H9 (cell line): ENCODE measurements at regions not wholly inside any gene's neighbourhood (a gene's known extent, or its start where the extent isn't known, plus 50 kb on each side); places are given as distances from the start of the nearest gene placed in this dataset.

Experiments used
- DNase-seq: peaks from one replicate; pipeline ENCODE4 v3.0.0-alpha.2; 2017
- H2AFZ ChIP-seq: one replicate; pipeline ENCODE4 v1.6.1; 2013; ENCODE audit warnings: mild to moderate bottlenecking, low read length, control low read depth, moderate library complexity
- H2AK5ac ChIP-seq: 2 replicates; pipeline ENCODE4 v1.6.1; 2013; ENCODE audit warnings: low read length, control low read depth, mixed read lengths; ENCODE audit not compliant: insufficient read length
- H2BK120ac ChIP-seq: one replicate; pipeline ENCODE4 v1.6.1; 2013; ENCODE audit warnings: low read depth, mild to moderate bottlenecking, low read length, control low read depth, inconsistent platforms; ENCODE audit not compliant: poor library complexity, severe bottlenecking
- H2BK12ac ChIP-seq: 2 replicates; pipeline ENCODE4 v1.6.1; 2013; ENCODE audit warnings: low read length, control low read depth, mixed read lengths, low read depth; ENCODE audit not compliant: insufficient read length
- H2BK15ac ChIP-seq: 2 replicates; pipeline ENCODE4 v1.6.1; 2013; ENCODE audit warnings: low read depth, low read length, control low read depth
- H2BK20ac ChIP-seq: one replicate; pipeline ENCODE4 v1.6.1; 2013; ENCODE audit warnings: low read depth, mild to moderate bottlenecking, low read length, control low read depth, inconsistent platforms; ENCODE audit not compliant: poor library complexity, severe bottlenecking
- H2BK5ac ChIP-seq: 2 replicates; pipeline ENCODE4 v1.6.1; 2013; ENCODE audit warnings: low read length, control low read depth, mixed read lengths; ENCODE audit not compliant: insufficient read length
- H3K14ac ChIP-seq: 2 replicates; pipeline ENCODE4 v1.6.1; 2013; ENCODE audit warnings: low read length, control low read depth; ENCODE audit not compliant: insufficient read depth
- H3K18ac ChIP-seq: 2 replicates; pipeline ENCODE4 v1.6.1; 2013; ENCODE audit warnings: low read depth, mild to moderate bottlenecking, mixed read lengths, low read length, control low read depth; ENCODE audit not compliant: insufficient read length
- H3K23ac ChIP-seq: 2 replicates; pipeline ENCODE4 v1.6.1; 2013; ENCODE audit warnings: low read length, control low read depth, mixed read lengths, low read depth; ENCODE audit not compliant: insufficient read length
- H3K23me2 ChIP-seq: 2 replicates; pipeline ENCODE4 v1.6.1; 2013; ENCODE audit warnings: low read depth, mild to moderate bottlenecking, mixed read lengths, low read length, control low read depth; ENCODE audit not compliant: insufficient read length, poor library complexity, severe bottlenecking
- H3K27ac ChIP-seq: 2 replicates; pipeline ENCODE4 v1.5.1; 2013; ENCODE audit warnings: low read length, control low read depth, mixed read lengths, low read depth; ENCODE audit not compliant: insufficient read length
- H3K27me3 ChIP-seq: 2 replicates; pipeline ENCODE4 v1.6.1; 2013; ENCODE audit warnings: low read length, control low read depth, inconsistent platforms; ENCODE audit not compliant: insufficient read depth
- H3K4ac ChIP-seq: 2 replicates; pipeline ENCODE4 v1.6.1; 2013; ENCODE audit warnings: low read depth, mild to moderate bottlenecking, control low read depth, inconsistent platforms, low read length, moderate library complexity
- H3K4me1 ChIP-seq: 2 replicates; pipeline ENCODE4 v1.6.1; 2013; ENCODE audit warnings: low read length, control low read depth, inconsistent platforms; ENCODE audit not compliant: insufficient read depth
- H3K4me2 ChIP-seq: 2 replicates; pipeline ENCODE4 v1.6.1; 2013; ENCODE audit warnings: low read length, control low read depth, mixed read lengths; ENCODE audit not compliant: insufficient read length, insufficient read depth
- H3K56ac ChIP-seq: 2 replicates; pipeline ENCODE4 v1.6.1; 2013; ENCODE audit warnings: low read depth, mild to moderate bottlenecking, mixed read lengths, low read length, control low read depth; ENCODE audit not compliant: insufficient read length
- H3K79me1 ChIP-seq: 2 replicates; pipeline ENCODE4 v1.6.1; 2013; ENCODE audit warnings: low read depth, mild to moderate bottlenecking, moderate library complexity, low read length, control low read depth, inconsistent platforms; ENCODE audit not compliant: insufficient read depth, poor library complexity, severe bottlenecking
- H3K79me2 ChIP-seq: 2 replicates; pipeline ENCODE4 v1.6.1; 2013; ENCODE audit warnings: low read length, control low read depth, inconsistent platforms; ENCODE audit not compliant: insufficient read depth
- H3K9ac ChIP-seq: 2 replicates; pipeline ENCODE4 v1.6.1; 2013; ENCODE audit warnings: low read length, control low read depth, mixed read lengths; ENCODE audit not compliant: insufficient read length; ENCODE audit errors: extremely low read depth
- H3K9me3 ChIP-seq: one replicate; pipeline ENCODE4 v1.6.1; 2013; ENCODE audit warnings: low read depth, low read length, inconsistent platforms; ENCODE audit not compliant: control insufficient read depth
- H3T11ph ChIP-seq: one replicate; pipeline ENCODE4 v1.6.1; 2013; ENCODE audit warnings: mild to moderate bottlenecking, low read length, control low read depth, inconsistent platforms
- H4K20me1 ChIP-seq: one replicate; pipeline ENCODE4 v1.6.1; 2013; ENCODE audit not compliant: control insufficient read depth, insufficient read length, insufficient read depth
- H4K5ac ChIP-seq: 2 replicates; pipeline ENCODE4 v1.6.1; 2013; ENCODE audit warnings: low read depth, mild to moderate bottlenecking, mixed read lengths, low read length, control low read depth; ENCODE audit not compliant: insufficient read length
- H4K8ac ChIP-seq: replicated peaks from 2 replicates; pipeline ENCODE4 v1.6.1; 2013; ENCODE audit warnings: low read length, control low read depth, mixed read lengths, low read depth; ENCODE audit not compliant: insufficient read length
- H4K91ac ChIP-seq: 2 replicates; pipeline ENCODE4 v1.6.1; 2013; ENCODE audit warnings: low read depth, mild to moderate bottlenecking, moderate library complexity, mixed read lengths, low read length, control low read depth; ENCODE audit not compliant: insufficient read length
- H3K27ac Mint-ChIP-seq, 3 experiments: 2 replicates in 2 of 3; 3 replicates in 1 of 3; pipeline ENCODE4 v1.8.0; 2020 to 2021; ENCODE audit warnings: mixed read lengths in 3 of 3, mild to moderate bottlenecking in 1 of 3, moderate library complexity in 1 of 3
- H3K27me3 Mint-ChIP-seq: 2 replicates; pipeline ENCODE4 v1.8.0; 2021; ENCODE audit warnings: low read depth, mild to moderate bottlenecking, moderate library complexity, mixed read lengths
- H3K36me3 Mint-ChIP-seq, 3 experiments: 2 replicates in 2 of 3; 3 replicates in 1 of 3; pipeline ENCODE4 v1.8.0; 2020 to 2021; ENCODE audit warnings: low read depth in 3 of 3, mixed read lengths in 3 of 3; ENCODE audit not compliant: insufficient read depth in 1 of 3
- H3K4me1 Mint-ChIP-seq, 2 experiments: 2 replicates each; pipeline ENCODE4 v1.8.0; 2020; ENCODE audit warnings: mixed read lengths in 2 of 2
- H3K4me3 Mint-ChIP-seq, 2 experiments: 2 replicates in 1 of 2; 3 replicates in 1 of 2; pipeline ENCODE4 v1.8.0; 2020 to 2021; ENCODE audit warnings: mild to moderate bottlenecking in 2 of 2, mixed read lengths in 2 of 2, moderate library complexity in 1 of 2
- H3K9me3 Mint-ChIP-seq, 2 experiments: 2 replicates in 1 of 2; 3 replicates in 1 of 2; pipeline ENCODE4 v1.8.0; 2020; ENCODE audit warnings: mild to moderate bottlenecking in 2 of 2, mixed read lengths in 2 of 2, moderate library complexity in 1 of 2
- whole genome bisulfite sequencing: extraction: QIAGEN DNeasy Blood & Tissue Kit; methylation state at CpG from one replicate; pipeline ENCODE4 v1.1.7; 2013; ENCODE audit warnings: missing lambda C conversion rate, low lambda C conversion rate, mixed read lengths; ENCODE audit not compliant: insufficient read length; ENCODE audit errors: extremely low coverage; 5-methylcytosine and 5-hydroxymethylcytosine counted together
- TF ChIP-seq, protein P1 (sequence below): fragments of 200-600 bp; sonication (generic); conservative IDR thresholded peaks from 3 replicates; pipeline ENCODE4 v1.8.0; 2021; ENCODE audit warnings: antibody characterized with exemption, mild to moderate bottlenecking

DNA sequence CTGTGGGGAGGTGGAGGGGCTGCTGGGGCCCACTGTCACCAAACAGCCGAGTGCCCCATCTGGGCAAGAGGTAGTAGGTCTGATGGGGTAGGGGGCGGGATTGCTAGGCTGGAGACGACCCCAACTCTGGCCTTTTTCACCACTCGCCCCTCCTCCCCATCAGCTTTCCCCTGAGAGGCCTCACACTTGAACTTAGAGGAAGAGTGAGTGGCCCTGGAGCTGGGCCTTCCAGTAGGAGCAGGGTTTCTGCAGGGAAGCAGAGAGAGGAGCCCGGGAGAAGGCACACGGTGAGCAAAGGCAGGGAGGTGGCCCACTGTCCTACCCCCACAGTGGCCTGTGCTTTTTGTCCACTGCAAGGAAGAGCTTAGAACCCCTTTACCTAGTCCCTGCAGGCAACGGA, 111.9 kb upstream of the WNT4 start:
- Mint-ChIP-seq H3K4me1 (peaks cover 28 to 65% of the 10 kb centered on the region in 2 experiments), H3K27ac (peak overlapping the region in 1 of 3 experiments; percentile 31; a peak in 1 of 7 replicates), H3K36me3 (no peaks in the 10 kb centered on the region), H3K4me3 (no peak overlapping the region), H3K27me3 (peaks cover 5% of the 10 kb centered on the region), H3K9me3 (no peaks in the 10 kb centered on the region; a peak in 1 of 5 replicates)
- Histone ChIP-seq H3K79me1 (no peaks in the 10 kb centered on the region), H3K14ac (no peak overlapping the region), H3K56ac (no peak overlapping the region), H3K23ac (no peak overlapping the region), H3K23me2 (no peaks in the 10 kb centered on the region), H3K4me1 (no peaks in the 10 kb centered on the region), H2BK20ac (no peak overlapping the region), H2BK120ac (no peak overlapping the region), H3T11ph (no peak overlapping the region), H3K79me2 (no peaks in the 10 kb centered on the region), H2BK12ac (no peak overlapping the region), H4K20me1 (no peaks in the 10 kb centered on the region), H4K91ac (no peak overlapping the region), H3K18ac (no peak overlapping the region), H3K9me3 (no peaks in the 10 kb centered on the region), H2AFZ (no peak overlapping the region), H4K8ac (no peak overlapping the region), H2BK15ac (no peak overlapping the region), H3K9ac (no peak overlapping the region), H2AK5ac (no peak overlapping the region), H3K4me2 (no peak overlapping the region), H2BK5ac (no peak overlapping the region), H3K27ac (no peak overlapping the region), H3K4ac (no peak overlapping the region), H3K27me3 (no peaks in the 10 kb centered on the region), H4K5ac (no peak overlapping the region)
- no peak for DNase-seq
- no CpG with 5 or more reads among the region's 7 CpGs for WGBS
- TF ChIP-seq, protein P1, sequence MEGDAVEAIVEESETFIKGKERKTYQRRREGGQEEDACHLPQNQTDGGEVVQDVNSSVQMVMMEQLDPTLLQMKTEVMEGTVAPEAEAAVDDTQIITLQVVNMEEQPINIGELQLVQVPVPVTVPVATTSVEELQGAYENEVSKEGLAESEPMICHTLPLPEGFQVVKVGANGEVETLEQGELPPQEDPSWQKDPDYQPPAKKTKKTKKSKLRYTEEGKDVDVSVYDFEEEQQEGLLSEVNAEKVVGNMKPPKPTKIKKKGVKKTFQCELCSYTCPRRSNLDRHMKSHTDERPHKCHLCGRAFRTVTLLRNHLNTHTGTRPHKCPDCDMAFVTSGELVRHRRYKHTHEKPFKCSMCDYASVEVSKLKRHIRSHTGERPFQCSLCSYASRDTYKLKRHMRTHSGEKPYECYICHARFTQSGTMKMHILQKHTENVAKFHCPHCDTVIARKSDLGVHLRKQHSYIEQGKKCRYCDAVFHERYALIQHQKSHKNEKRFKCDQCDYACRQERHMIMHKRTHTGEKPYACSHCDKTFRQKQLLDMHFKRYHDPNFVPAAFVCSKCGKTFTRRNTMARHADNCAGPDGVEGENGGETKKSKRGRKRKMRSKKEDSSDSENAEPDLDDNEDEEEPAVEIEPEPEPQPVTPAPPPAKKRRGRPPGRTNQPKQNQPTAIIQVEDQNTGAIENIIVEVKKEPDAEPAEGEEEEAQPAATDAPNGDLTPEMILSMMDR: no peak
